Left ventricle myocardium inferior (tissue), 1 donor: ENCODE measurements at regions not wholly inside any gene's neighbourhood (a gene's known extent, or its start where the extent isn't known, plus 50 kb on each side); places are given as distances from the start of the nearest gene placed in this dataset.
"Not testable (repeated sequence)": the region's sequence is repeated elsewhere in the genome, so short reads cannot be mapped to it uniquely, and the experiment has no call there.

Experiments used
- DNase-seq: peaks from one replicate; pipeline ENCODE4 v3.0.0-alpha.2; 2020
- H3K27ac ChIP-seq: fragments of 200-600 bp; replicated peaks from 2 replicates; pipeline ENCODE4 v1.8.0; 2021
- H3K27me3 ChIP-seq: fragments of 200-600 bp; 2 replicates; pipeline ENCODE4 v1.8.0; 2021; ENCODE audit warnings: low read depth
- H3K36me3 ChIP-seq: fragments of 200-600 bp; 2 replicates; pipeline ENCODE4 v1.8.0; 2021
- H3K4me1 ChIP-seq: fragments of 200-600 bp; 2 replicates; pipeline ENCODE4 v1.8.0; 2021
- H3K4me3 ChIP-seq: fragments of 200-600 bp; 2 replicates; pipeline ENCODE4 v1.8.0; 2021; ENCODE audit warnings: mild to moderate bottlenecking, moderate library complexity
- H3K9me3 ChIP-seq: fragments of 200-600 bp; replicated peaks from 2 replicates; pipeline ENCODE4 v1.8.0; 2021
- CTCF ChIP-seq: fragments of 200-600 bp; IDR thresholded peaks from 2 replicates; pipeline ENCODE4 v1.8.0; 2021; ENCODE audit warnings: antibody characterized with exemption, mild to moderate bottlenecking, borderline replicate concordance
- intact Hi-C: fragments of 100-400 bp; cut with micrococcal nuclease; formaldehyde crosslinking; loops from one replicate; pipeline ENCODE4 v1.11.0; 2022
- donor health status: DM: no; HTN: yes; CAD: no; lungs with severe emphysema.

DNA sequence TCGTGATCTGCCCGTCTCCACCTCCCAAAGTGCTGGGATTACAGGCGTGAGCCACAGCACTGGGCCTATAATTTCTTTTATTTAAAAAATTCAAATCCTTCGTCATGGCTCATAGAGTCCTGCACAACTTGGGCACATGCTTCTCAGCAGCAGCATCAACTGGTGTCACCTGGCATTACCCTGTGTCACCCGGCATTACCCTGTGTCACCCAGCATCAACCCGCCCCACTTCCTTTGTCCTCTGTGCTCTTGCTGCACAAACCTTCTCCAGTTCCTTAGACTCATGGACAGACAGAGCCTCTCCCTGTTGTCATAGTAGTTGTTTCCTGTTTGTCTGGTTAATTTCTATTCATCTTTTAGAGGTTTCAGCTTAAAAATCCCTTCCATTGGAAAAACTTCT is 121.2 kb upstream of the SERBP1 start:
- TF ChIP-seq CTCF = no peak
- no peak overlapping the region for H3K4me3 ChIP-seq
- intact Hi-C loops = no loop called here
- H3K36me3 ChIP-seq = no peaks in the 10 kb centered on the region
- no peaks in the 10 kb centered on the region for H3K4me1 ChIP-seq
- no peak for DNase-seq
- no peak overlapping the region for H3K27ac ChIP-seq
- H3K9me3 ChIP-seq = no peaks in the 10 kb centered on the region
- no peaks in the 10 kb centered on the region for H3K27me3 ChIP-seq

GRCh38 chr1:67552336-67552759 is 122.1 kb upstream of the SERBP1 start:
- intact Hi-C loops = no loop called here
- no peak for DNase-seq
- H3K9me3 ChIP-seq = no peaks in the 10 kb centered on the region
- no peak overlapping the region for H3K4me3 ChIP-seq
- H3K27me3 ChIP-seq = no peaks in the 10 kb centered on the region
- no peak for TF ChIP-seq CTCF
- H3K36me3 ChIP-seq = no peaks in the 10 kb centered on the region
- H3K27ac ChIP-seq = no peak overlapping the region
- H3K4me1 ChIP-seq = no peaks in the 10 kb centered on the region

DNA sequence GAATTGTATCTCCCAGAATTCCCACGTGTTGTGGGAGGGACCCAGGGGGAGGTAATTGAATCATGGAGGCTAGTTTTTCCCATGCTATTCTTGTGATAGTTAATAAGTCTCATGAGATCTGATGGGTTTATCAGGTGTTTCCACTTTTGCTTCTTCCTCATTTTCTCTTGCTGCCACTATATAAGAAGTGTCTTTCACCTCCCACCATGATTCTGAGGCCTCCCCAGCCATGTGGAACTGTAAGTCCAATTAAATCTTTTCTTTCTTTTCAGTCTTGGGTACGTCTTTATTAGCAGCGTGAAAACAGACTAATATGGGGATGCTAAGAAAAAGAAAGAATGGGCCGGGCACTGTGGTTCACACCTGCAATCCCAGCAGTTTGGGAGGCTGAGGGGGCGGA is 124.0 kb upstream of the SERBP1 start:
- H3K4me1 ChIP-seq, H3K9me3 ChIP-seq, DNase-seq, intact Hi-C loops, H3K36me3 ChIP-seq, H3K4me3 ChIP-seq, H3K27ac ChIP-seq, H3K27me3 ChIP-seq: not testable (repeated sequence)

GRCh38 chr1:67555461-67556296 is 125.5 kb upstream of the SERBP1 start:
- Histone ChIP-seq H3K36me3 (no peaks in the 10 kb centered on the region), H3K27me3 (no peaks in the 10 kb centered on the region), H3K4me3 (no peak overlapping the region), H3K27ac (no peak overlapping the region), H3K4me1 (peaks cover 2% of the 10 kb centered on the region), H3K9me3 (no peaks in the 10 kb centered on the region)
- intact Hi-C loops = no loop called here
- TF ChIP-seq CTCF = no peak
- no peak for DNase-seq

DNA sequence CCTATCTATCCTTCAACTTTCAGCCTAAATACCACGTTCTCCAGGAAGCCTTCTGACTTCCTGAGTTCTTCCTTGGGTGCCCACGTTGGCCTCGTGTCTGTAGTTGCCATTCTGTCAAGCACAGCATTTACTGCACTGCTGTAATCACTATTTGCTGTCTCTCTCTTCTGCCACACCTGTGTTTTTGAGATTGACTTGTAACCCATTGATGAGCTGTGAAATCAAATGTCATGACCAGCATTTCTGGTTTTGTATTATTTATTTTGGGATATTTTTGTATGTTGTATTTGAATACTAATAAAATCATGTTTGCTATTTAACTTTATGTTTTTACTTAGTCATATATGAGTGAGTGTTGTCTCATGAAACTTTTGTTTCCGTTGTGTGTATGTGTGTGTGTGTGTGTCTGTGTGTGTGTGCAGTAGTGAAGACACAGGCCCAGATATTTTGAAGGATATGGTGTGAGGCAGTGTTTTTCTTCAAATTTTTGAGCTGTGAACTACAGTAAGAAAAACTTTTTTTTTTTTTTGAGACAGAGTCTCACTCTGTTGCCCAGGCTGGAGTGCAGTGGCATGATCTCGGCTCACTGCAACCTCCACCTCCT is 126.2 kb upstream of the SERBP1 start:
- Histone ChIP-seq H3K9me3 (no peaks in the 10 kb centered on the region), H3K27me3 (no peaks in the 10 kb centered on the region), H3K4me3 (no peak overlapping the region), H3K4me1 (peaks cover 10% of the 10 kb centered on the region), H3K27ac (no peak overlapping the region), H3K36me3 (no peaks in the 10 kb centered on the region)
- intact Hi-C loops = no loop called here
- DNase-seq = no peak
- TF ChIP-seq CTCF = no peak
